Tibial nerve (tissue), 4 donors: ENCODE measurements at regions not wholly inside any gene's neighbourhood (a gene's known extent, or its start where the extent isn't known, plus 50 kb on each side); places are given as distances from the start of the nearest gene placed in this dataset.

Source experiments
- EP300 ChIP-seq, 2 donors: sonication (generic); formaldehyde crosslinking; IDR thresholded peaks; one replicate each; pipeline ENCODE4 v1.6.1; 2017; ENCODE audit warnings: antibody characterized with exemption in 2 of 2, mild to moderate bottlenecking in 1 of 2
- POLR2A ChIP-seq, 2 donors: fragments of 450-650 bp; IDR thresholded peaks; one replicate each; pipeline ENCODE4 v1.6.1; 2017; ENCODE audit warnings: antibody characterized with exemption in 2 of 2, mild to moderate bottlenecking in 2 of 2, moderate library complexity in 2 of 2
- TF ChIP-seq, protein P1 (sequence below), 5 experiments: fragments of 200-600 bp in 3 of 5; fragments of 450-650 bp in 2 of 5; sonication (generic) in 3 of 5; IDR thresholded peaks; one replicate each; pipeline ENCODE4 v1.5.1; 2016 to 2019; ENCODE audit warnings: antibody characterized with exemption in 5 of 5, mild to moderate bottlenecking in 3 of 5, moderate library complexity in 2 of 5

DNA sequence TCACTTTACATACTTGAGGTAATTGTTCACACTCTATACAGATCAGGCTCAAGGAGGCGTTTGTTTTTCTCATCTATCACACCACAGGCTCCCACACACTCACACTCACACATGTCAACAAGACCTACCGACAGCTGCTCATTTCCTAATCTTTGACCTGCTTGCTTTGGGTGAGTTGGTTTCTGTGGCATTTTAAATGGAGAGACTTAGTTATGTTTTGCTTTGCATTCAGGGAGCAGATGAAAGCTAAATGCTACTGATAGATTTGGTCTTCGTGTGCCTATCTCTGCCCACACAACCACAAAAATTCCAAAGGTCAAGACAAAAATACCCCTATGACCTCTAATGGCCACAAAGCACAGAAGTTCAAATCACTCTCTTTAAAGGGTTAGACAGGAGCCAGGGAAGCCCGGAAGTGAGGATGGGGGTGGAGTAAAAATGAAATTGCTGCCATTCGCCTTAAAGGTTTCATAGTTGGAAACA, 203.5 kb upstream of the G2E3 start:
- TF ChIP-seq, protein P1, sequence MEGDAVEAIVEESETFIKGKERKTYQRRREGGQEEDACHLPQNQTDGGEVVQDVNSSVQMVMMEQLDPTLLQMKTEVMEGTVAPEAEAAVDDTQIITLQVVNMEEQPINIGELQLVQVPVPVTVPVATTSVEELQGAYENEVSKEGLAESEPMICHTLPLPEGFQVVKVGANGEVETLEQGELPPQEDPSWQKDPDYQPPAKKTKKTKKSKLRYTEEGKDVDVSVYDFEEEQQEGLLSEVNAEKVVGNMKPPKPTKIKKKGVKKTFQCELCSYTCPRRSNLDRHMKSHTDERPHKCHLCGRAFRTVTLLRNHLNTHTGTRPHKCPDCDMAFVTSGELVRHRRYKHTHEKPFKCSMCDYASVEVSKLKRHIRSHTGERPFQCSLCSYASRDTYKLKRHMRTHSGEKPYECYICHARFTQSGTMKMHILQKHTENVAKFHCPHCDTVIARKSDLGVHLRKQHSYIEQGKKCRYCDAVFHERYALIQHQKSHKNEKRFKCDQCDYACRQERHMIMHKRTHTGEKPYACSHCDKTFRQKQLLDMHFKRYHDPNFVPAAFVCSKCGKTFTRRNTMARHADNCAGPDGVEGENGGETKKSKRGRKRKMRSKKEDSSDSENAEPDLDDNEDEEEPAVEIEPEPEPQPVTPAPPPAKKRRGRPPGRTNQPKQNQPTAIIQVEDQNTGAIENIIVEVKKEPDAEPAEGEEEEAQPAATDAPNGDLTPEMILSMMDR (IDR thresholded peaks at IDR 0.05) = no peak
- TF ChIP-seq POLR2A (IDR thresholded peaks at IDR 0.05) = no peak
- no peak for TF ChIP-seq EP300 (IDR thresholded peaks at IDR 0.05)
